Activated T-helper 1 cell treated with Interleukin-2 at 50 U/mL for 16 hours (primary cell): ENCODE measurements at regions not wholly inside any gene's neighbourhood (a gene's known extent, or its start where the extent isn't known, plus 50 kb on each side); places are given as distances from the start of the nearest gene placed in this dataset.

ENCODE experiments used
- DNase-seq: peaks from one replicate; pipeline ENCODE4 v3.0.0-alpha.2; 2020; ENCODE audit warnings: low read depth

DNA sequence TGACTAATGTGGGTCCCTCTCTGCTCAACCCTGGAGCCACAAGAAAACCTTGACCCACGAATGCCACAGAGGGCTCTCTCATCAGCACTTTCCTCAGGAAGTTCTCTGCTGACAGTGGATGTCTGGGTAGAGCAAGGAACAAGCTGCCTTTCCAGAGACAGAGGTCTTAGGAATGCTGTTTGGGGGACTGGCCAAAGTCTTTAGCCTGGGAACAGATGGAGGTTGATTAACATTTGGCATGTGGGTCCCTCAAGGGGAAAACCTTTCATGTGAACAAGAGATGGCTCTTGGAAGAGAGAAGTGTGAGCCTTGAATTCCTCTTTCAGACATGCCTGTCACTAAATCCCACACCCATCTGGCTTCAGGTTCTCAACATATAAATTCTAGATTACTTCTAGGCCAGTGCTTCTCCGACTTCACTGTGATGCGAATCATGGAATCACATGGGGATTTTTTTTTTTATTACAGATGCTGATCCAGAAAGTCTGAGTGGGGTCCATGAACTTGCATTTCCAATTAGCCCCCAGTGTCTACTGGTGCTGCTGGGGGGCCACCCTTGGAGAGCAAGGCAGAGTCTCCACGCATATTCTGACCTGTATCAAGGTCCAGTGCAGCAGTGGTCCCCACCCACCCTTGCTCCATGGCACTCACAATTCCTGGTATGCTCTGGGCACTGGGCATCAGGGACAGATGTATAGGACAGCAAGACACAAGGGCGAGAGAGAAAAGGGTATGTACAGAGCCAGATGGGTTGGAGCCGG lies 360.4 kb downstream of the CXCL12 start:
- DNase-seq: no peak

DNA sequence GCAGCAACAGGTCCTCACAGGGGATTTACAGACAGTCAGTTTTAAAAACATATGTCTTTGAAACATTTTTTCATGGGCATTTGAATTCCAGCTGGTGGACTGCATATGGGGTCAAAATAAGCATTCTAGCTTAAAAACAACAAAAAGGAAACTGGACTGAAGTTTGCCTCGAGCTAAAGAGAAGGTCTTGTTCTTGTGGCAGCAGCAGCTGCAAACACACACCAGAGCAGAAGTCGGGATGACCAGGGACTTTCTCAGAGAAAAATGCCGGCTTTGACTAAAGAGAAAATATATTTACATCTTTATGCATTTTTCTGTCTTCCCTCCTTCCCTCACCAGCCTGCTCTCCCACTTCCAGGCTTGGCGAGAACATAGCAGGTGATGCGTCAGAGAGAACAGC lies 361.4 kb downstream of the CXCL12 start:
- DNase-seq: no peak

DNA sequence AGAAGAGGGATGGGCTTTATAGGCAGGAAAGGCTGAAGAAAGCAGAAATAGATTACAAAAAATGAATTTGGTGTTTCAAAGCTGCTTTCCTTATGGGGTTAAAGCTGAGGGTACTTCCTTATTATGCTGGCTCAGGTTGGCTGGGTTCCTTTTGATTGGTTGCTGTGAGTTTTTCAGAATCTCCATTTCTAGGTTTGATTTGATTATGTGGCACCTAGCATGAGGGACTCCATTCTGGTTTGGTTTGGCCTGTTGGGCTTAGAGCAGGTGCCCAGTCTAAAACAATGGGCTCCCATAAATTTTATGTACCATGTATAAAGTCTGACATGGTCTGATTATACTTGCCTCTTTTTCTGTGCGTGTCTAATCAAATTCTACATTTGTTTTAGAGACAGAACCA lies 362.7 kb downstream of the CXCL12 start:
- no peak for DNase-seq

DNA sequence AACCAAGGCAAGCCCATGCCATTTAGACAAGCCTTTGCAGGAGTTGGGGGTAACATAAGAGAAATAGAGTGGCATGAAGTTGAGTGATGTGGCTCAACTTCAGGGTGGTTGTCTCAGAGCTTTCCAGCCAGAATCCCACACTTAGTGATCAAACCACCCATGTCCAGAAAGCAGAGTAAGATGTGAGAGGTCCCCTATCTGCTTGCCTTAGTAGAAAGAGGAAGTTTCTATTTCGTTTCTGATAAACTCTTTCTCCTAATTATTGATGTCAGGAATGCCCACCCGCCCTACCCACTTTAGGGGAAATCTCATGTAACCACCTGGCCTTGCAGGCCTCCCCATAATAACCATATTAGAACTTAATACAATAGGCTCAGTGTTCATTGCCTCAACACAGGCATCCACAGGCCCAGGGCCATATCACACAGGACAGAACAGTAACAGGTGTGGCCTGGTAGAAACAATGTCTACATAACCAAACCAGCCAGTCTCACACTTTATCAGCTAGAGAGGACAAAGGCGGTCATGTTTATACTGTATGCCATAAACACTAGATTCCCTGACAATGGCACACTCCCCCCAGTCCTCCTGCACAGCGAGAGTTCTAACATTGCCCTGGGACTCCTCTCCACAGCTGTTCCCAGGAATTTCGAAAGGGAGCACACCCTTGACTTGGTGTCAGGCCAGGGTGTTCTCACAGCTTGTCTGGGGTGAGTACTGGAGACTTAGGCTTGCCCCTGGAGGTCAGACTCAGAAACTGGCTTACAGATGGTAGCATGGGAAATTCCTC lies 364.4 kb downstream of the CXCL12 start:
- no peak for DNase-seq

DNA sequence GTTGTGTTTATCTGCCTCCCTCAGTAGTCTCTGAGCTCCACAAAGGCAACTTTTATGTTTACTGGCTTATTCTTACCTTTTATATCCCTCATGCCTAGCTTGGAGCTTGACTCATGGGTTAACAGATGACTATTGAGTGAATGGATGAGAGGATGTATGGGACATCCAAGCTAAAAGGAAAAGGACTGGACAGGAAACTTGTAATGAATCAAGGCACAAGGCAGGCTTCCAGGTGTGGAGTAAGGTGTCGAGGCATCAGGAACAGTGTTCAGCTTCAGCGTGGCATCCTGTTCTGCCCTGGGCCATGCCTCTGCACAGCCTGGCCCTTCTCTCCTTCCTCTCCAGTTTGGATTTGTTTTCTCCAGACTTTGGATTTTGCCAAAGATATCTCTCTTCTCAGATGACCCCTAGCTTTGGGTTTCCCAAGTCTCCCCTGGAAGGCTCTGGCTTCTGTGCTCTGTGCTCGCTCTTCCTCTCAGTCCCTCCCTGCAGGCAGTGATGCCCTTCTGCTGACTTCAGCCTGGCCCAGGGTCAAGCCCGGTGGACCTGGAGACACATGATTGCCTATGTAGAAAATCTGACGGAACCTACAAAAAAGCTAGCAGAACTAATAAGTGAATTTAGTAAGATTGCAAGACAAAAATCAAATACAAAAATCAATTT lies 367.3 kb downstream of the CXCL12 start:
- no peak for DNase-seq

DNA sequence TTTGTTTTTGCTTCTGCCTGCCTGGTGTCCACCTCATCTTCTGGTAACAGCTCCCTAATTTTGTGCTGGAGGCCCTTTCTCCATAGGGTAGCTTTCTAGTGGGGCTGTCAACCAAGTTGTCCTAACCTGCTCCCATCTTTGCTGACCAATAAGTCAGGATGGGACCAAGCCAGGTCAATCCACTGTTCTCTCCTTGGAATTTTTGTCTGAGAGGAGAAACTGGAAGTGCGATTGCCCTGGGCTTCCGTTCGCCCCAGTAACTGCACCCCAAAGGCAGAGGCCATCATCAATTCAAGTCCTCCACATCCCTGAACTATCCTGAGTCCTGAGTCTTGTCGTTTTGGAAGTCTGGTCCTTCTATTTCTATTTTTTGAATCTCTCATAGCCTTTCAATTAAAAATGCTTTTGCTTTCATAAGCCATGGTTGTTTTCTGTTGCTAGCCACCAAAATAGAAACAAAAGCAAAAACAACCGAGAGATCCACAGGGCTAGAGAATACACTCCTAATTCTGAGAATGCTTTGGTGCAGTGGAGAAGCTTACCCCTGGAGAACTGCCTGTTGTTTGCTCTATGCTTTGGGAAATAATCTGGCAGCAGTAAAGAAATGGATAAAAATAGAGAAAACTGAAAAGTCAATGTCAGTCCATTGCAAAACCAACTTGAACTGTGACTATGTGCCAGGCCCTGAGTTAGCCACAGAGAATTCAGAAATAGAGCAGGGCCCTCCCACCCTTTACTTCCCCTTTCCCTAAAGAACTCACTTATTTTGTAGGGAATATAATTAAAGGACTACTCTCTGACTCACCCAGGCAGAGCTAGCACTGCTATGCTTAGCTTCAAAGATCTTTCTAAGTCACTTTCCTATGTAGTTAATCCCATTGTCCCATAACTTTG lies 368.1 kb downstream of the CXCL12 start:
- DNase-seq: no peak

DNA sequence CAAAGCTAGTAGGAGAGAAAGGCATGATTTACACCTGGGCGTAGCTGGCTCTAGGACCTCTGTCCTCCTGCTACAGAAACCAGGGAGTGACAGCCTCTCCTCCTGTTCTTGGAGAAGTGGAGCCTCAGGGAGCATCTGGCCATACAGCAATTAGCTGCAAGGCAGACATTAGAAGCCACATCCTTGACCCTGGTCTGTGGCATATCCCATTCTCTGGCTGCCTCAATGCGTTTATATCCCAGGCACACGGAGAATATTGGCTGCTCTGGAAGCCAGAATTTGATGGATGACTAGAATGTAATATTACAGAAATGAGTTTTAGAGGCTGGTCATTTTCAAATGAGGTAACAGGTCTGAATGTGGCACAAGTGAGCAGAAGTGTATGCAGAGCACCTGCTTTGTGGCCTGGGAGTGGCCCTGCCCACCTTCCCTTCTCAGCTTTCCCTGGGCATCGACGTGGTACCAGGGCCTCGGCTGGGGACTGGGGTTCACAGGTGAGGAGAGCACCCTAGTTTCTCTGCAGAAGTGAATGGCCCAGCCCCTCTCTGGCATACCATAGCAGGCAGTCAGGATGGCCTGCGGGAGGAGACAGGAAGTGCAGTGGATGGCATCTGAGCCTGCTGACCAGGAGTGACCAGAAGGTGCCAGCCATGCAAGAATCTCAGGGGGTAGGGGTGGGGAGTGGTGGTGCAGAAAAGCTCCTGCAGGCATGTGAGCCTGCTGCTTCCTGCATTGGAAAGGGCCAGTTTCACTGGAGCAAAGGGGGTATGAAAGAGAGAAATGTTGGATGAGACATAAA lies 367.2 kb upstream of the ZNF32 start:
- DNase-seq: no peak

DNA sequence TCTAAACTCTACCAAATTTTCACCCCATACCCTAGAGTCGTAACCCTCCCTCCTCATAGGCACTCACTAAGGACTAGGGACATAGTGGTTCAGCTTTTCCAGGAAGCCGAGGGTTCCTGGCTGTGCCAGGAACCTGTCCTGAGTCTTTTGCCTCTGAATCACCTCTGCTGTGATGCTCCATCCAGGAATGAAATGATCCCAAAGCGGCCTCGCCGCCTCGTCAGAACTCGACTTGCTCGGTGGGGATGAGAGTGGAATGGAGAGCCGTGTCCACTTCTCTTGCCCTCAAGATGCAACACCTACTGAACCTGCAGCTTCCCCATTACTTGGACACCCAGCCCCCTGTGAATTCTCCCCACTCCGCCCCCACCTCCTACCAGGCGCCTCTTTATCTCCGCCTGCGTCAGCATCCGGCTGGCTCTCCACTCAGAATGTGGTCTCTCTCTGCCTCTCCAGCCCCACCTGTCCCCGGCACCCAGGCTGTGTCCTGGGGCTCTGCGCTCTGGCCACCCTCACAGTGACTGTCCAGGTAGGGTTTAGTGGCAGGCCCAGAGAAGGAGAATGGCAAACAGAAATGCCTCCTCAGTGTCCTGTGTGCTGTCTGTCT lies 366.1 kb upstream of the ZNF32 start:
- no peak for DNase-seq

DNA sequence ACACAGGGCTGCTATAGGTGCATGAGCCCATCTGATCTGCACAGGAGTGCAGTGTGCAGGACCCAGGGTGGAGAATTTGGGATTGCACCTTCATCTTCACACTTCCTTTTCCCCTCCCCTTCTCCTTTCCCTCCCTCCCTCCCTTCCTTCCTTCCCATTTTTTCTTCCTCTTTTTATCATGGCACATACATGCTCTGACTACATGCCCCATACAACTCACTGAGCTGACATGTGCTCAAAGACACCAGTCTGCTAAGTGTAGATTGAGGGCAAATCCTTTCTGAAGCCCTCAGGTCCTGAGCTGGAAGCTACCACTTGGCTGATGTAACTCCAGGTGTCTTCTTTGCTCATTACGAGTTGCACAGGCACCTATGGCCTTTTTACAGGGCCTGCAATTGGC lies 365.3 kb upstream of the ZNF32 start:
- no peak for DNase-seq

DNA sequence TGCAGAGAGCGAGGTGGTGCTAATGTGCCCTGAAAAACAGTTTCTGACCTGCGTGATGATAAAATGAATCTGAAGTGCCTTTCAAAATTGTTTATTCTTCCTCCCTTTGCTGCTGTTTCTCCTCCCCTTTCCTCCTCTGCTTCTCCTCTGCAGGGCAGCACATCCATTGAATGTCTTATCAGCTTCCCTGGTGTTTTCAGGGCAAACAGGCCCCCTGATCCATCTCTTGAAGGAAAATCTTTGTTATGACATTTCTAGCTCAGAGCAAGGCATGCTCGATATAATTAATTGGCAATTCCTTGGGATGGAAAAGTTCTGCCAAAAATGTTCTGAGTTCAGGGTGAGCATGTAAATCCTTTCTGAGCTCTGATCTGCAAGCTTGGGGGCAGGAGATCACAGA lies 364.2 kb upstream of the ZNF32 start:
- DNase-seq: no peak

DNA sequence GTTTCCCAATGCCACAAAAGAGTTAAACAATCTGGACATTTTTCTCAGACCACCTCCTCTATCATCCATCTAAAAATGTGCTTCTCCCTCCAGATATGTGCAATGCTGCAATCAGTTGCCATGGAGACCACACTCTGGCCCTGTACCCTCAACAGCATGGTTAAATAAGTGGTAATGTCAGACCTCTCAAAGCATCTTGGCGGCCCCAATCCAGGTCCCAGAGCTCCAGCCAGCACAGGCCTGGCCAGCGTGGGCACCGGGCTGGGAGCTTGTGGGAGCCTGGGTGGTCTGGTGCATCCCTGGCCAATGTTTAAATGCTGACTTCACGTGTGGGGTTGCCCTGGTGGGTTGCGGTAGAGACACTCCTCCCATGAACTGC lies 362.9 kb upstream of the ZNF32 start:
- DNase-seq: no peak

DNA sequence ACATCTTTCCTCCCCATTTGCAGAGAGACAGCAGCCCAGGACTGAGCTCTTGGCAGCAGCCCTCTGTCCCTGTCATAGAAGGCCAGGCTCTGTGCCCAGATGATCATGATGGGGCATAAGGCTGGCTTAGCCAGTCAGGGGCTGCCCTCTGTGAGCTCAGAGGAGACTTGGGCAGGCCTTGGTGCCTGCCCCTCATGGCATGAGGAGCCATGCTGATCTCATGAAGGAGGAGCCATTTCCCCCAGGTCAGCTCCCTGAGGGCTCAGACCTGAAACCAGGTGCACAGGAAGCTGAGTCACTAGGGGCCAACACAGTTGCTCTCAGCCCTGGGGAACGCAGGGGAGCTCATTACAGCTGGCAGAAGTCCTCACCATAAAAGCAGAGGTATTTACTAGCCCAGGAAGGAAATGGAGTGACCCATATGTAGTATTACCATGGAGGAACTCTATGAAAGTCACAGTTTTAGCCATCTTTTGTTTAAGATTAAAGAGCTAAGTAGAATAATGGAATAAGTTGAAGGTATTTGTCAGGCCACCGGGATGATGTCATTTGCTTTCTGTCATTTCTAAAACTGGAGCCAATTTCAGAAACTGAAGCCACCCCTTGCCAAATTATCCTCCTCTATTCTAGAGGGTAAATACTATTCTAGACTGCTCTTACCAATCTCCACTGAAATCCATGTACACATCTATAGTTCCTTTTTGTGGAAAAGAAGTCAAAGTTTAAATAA lies 362.4 kb upstream of the ZNF32 start:
- no peak for DNase-seq

DNA sequence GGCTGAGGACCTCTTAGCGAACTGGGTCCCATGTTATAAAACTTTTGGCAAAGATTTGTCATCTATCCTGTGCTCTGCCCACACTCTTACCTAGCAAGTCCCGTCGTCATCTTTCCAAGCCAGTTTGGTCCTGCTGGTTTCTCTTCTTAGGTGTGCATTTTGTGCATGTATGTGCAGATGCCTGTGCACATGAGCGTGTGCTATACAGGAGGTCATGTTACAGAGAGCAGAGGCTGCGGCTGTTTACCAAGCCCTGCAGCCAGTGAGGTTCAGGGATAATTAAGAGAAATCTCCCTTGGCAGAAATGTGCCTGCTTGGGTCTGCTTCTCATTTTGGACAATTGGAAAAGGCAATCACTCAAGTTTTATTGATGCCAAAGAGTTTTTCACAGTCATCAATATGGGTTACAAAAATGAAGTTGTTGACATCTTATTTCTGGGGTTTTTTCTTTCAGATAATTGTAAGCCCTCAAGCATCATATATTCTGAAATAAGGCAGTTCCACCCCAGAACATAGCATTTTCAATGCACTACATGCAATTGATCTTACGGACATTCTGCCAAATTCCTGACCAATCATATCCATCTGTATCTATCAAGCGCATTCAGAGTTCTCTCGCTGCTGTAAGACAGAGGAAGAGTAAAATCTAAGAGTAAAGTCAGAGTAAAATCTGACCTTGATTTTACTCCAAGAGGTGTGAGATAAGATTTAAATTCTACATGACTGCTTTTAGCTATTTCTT lies 361.4 kb upstream of the ZNF32 start:
- no peak for DNase-seq

DNA sequence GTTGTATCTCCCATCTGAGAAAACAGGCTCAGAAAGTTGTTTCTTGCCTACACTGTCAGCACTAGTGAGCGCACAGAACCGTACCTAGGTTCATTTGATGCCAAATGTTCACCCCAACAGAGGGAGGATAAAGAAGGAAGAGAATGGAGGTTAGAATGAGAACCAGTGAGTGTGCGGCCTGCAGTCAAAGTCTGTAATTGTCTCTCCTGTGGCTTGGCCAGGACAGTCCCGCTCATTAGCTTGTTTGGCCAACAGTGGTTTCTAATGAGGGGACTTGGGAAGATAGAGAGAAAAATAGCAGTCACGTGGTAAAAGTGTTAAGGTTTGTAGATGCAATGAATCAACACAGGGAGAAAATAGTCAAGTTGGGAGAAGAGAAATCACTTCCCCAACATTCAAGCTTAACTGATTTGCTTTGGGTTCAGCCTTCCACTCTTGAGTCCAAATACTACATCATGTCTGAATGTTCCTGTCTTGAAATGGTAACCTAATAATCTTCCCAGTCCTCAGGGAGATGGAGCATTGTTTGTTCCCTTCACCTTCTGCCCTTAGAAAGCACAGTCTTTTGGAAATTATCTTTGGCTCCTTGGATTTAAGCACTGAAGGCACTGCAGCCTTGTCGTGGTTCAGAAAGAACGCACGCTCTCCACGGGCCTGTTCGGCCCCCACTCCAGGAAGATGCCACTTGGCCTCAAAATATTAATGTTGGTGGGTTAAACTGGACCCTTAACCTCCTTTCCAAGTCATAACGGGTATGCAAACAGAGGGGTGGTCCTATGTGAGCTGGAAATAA lies 360.4 kb upstream of the ZNF32 start:
- DNase-seq: no peak

DNA sequence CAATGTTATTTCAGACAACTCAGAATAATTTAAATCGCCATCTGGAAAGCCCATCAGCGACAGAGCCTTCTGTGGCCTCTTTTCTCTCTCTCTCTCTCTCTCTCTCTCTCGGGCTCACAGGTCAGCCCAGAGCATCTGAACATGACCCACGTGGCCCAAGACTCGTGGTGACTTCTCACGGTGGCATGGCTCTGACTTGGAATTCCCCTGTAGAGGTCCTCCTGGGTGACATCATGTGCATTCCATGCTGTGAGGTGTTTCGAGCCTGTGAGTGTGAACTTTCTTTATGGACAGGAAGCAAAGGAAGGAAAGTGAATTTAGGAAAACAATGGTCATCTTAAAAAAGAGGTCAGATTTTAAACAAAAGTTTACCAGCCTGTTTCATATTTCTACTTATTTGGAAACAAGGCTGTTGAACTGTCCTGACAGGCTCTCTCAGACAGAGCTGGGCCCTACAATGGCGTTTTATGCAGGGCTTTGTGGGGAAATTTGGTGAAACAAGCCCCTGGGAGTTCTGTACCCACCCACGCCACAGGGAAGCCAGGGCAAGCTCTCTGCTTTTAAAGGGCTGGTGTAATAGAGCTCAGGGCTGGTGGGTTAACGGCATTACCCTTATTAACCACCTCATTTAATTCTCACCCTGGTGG lies 359.7 kb upstream of the ZNF32 start:
- DNase-seq: no peak

DNA sequence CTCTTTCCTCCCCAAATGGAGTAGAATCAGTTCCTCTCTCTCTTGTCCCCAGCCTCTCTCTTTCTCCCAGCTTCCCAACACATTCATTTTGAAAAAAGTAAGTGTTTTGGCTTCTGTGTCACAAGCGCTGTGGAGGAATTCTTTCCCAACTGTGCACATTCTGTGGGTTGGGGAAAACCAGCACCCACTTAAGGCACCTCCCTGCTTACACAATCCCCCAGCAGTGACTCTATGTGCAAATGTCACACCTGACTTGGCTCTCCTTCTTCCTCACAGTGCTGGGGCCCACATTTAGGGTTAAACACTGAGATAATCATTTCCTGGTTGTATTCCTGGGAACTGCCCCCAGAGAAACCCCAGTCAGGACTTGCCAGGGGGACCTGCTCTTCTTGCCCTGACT lies 358.1 kb upstream of the ZNF32 start:
- DNase-seq: no peak

DNA sequence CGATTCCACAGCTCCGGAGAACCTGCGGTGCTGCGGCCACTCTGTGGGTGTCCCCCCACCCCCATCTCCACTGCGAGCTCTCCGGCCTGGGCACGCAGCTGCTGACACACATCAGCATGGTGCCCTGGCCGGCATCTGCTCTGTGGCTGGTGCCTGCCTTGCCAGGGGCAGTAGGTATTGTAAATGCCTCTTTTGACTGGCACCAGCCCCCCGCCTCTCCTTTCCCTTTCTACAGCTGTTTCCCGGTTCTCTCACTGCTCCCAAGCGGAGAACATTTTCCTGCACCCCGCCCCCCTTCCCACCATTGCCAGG lies 357.1 kb upstream of the ZNF32 start:
- DNase-seq: no peak
